HG03159 (cell line): ENCODE measurements at regions not wholly inside any gene's neighbourhood (a gene's known extent, or its start where the extent isn't known, plus 50 kb on each side); places are given as distances from the start of the nearest gene placed in this dataset.
"Not testable (repeated sequence)": the region's sequence is repeated elsewhere in the genome, so short reads cannot be mapped to it uniquely, and the experiment has no call there.

ENCODE experiments used
- ATAC-seq: cut with Tn5 transposase; IDR thresholded peaks from one replicate; pipeline ENCODE4 v1.9.1; 2021; ENCODE audit warnings: mild to moderate bottlenecking, moderate library complexity; ENCODE audit not compliant: unreplicated experiment

DNA sequence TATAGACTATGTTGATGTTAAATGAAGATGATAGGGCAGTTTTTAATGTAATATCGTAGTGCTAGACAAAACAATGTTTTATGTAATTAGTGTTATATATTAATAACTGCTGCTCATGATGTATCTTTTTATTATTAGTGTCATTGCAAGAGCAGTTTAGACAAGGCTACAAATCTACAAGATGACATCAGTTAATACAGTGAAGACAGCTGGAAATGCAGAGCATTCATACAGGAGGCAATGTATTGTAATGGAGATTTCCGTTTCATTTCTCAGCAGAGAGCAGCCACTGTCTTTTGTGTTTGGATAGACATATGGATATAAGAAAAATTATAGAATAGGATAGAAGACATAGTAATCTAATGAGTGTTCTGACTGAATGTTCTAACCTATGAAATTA, 178.0 kb downstream of the FOXG1 start:
- no peak for ATAC-seq

DNA sequence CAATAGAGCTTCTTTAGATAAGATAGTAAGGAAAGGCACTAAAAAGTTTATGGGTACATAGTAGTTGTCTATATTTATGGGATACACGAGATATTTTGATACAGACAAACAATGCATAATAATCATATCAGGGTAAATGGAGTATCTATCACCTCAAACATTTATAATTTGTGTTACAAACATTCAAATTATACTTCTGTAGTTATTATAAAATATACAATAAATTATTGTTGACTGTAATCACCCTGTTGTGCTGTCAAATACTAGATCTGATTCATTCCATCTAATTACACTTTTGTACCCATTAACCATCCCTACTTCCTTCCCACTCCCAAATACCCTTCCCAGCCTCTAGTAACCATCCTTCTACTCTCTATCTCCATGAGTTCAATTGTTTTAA, 179.7 kb downstream of the FOXG1 start:
- ATAC-seq: no peak

DNA sequence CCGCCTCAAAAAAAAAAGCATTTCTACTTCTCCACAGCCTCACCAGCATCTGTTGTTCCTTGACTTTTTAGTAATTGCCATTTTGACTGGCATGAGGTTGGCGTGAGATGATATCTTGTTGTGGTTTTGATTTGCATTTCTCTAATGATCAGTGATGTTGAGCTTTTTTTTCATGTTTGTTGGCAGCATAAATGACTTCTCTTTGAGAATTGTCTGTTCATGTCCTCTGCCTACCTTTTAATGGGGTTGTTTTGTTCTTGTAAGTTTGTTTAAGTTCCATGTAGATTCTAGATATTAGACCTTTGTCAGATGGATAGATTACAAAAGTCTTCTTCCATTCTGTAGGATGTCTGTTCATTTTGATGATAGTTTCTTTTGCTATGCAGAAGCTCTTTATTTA, 182.9 kb downstream of the FOXG1 start:
- no peak for ATAC-seq

DNA sequence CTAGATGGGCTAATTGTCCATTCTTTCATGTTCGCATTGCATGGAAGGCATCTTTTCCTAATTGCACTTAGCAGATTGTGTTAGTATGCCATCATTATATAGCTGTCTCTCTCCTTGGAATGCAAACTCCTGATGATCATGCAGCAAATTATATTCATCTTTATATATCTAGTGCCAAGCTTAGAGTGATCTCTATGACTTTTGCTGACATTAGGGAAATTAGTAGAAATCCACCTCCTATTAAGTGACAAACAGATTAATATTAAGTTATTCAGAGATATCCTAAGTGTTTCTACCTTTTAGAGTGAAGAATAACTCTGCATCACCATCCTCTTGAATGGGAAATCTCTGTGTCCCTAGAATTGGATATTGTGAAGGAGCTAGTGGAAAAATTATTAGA, 185.6 kb downstream of the FOXG1 start:
- ATAC-seq: no peak

GRCh38 chr14:28952666-28953065, 186.1 kb downstream of the FOXG1 start:
- ATAC-seq: no peak

DNA sequence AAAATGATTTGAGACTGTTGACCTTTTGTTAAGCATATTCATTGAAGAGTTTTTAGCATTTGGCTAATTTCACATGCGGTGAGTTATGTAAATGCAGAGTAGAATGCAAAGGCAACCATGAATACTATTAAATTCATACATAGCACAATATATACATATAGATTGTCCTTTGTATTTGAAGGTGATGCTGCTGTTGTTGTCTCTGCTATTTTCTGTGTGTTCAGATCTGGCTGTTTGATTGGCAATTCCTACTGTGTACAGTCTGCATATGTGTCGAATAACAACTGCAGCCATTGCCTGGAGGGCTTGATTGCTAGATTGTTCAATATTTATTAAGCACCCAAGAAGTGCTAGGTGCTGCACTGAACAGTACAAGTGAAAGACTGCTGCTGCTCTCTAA, 187.4 kb downstream of the FOXG1 start:
- no peak for ATAC-seq

DNA sequence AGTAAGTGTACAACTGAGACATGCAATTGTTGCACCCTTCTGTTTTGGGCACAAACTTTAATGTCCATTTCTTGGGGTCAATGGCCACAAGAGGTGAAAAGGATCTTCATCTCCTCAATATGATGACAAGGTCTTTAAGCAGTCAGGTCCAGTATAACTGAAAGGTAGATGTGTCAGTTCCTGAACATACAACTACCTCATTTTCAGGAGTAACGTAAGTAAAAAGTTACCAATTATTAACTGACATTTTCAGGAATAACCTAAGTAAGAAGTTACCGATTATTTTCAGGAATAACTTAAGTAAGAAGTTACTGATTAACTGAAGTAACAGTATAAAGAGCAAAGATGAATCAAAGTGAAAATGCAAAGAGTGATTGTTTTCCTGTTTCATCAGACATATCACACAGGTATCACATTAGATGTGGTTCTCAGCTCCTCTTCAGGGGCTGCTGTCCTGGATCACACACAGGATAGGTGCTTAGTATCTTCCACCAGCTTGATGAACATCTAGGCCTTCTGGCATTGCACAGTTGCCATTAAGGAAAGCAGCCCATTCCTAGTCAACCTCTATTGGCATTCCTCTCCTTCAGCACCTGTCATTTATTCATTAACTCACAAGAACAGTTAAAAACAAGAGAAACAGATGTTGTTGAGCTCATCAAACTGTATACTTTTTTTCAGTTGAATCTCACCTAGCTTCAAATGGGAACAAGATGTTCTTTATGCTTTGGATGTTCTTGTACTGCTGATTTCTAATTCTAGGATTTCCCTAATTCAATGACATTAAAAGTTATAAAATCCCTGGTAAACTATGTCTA, 200.0 kb downstream of the FOXG1 start:
- peak; percentile 91 for ATAC-seq

- ATAC-seq: no peak
These were observed 208.5 kb downstream of the FOXG1 start for GRCh38 chr14:28975084-28975483.

- ATAC-seq: no peak
These were observed 215.6 kb downstream of the FOXG1 start for GRCh38 chr14:28982228-28982627.

GRCh38 chr14:28983279-28983678, 216.7 kb downstream of the FOXG1 start:
- ATAC-seq: no peak

- no peak for ATAC-seq
These were observed 220.9 kb downstream of the FOXG1 start for GRCh38 chr14:28987516-28987915.

DNA sequence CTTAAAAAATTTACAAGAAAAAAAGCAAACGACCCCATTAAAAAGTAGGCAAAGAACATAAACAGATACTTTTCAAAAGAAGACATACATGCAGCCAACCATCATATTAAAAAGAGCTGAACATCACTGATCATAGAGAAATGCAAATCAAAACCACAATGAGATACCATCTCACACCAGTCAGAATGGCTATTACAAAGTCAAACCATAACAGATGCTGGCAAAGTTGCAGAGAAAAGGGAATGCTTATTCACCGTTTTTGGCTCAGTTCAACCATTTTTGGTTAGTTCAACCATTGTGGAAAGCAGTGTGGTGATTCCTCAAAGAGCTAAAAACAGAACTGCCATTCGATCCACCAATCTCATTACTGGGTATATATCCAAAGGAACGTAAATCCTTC, 230.6 kb downstream of the FOXG1 start:
- ATAC-seq: not testable (repeated sequence)

GRCh38 chr14:28999656-29000055, 233.1 kb downstream of the FOXG1 start:
- ATAC-seq: no peak

DNA sequence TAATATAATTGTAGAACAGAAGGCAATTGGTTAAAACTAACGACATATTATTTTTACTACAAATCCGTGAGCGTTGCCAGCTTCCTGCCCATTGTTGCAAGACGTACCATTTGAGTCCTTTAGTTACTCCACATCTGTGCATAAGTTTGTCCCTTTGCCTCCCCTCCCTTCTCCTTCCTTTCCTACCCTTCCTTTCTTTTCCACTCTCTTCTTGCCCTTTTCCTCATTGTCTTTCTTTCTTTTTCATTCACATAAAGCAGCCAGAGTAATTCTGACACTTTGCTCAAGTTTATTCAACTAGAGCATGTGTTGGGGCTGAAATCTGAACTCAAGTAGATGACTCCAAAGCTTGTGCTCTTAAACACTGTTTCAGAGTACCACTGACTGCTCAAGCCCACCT, 239.1 kb downstream of the FOXG1 start:
- no peak for ATAC-seq

- no peak for ATAC-seq
These were observed 241.4 kb downstream of the FOXG1 start for GRCh38 chr14:29007990-29008389.

DNA sequence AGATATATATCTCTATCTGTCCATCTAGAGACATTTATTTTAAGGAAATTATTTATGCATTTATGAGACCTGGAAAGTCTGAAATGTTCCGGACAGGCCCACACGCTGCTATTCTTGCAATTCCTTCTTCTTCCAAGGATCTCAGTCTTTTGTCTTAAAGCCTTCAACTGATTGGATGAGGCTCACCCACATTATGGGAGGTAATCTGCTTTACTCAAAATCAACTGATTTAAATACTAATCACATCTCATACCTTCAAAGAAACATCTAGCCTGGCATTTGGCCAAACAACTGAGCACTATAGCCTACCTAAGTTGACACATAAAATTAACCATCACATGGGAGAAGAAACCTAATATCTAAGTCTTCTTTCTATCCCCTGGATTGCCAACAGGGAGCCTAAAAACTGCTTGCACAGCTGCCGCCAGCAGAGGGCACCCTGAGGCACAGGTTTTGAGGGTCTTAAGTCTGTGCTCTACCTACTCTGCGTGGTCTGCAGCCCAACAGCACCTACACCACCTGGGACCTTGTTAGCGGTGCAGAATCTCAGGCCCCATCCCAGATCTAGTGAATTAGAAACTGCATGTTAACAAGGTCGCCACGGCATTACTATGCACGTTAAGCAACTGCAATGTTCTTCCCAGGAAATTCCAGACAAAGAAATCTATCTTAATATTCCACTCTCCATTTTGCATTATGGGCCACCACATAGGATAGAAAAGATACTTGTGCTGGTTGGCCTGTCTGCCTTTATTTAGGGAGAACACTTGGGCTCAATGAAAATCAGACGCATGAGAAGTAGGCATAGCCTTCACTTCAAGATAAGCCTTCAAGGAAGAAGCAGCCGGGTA, 249.7 kb downstream of the FOXG1 start:
- no peak for ATAC-seq

GRCh38 chr14:29023505-29023904, 256.9 kb downstream of the FOXG1 start:
- not testable (repeated sequence) for ATAC-seq

GRCh38 chr14:29027441-29027840, 260.9 kb downstream of the FOXG1 start:
- not testable (repeated sequence) for ATAC-seq

- ATAC-seq: not testable (repeated sequence)
These were observed 261.5 kb downstream of the FOXG1 start for GRCh38 chr14:29027941-29028705.

DNA sequence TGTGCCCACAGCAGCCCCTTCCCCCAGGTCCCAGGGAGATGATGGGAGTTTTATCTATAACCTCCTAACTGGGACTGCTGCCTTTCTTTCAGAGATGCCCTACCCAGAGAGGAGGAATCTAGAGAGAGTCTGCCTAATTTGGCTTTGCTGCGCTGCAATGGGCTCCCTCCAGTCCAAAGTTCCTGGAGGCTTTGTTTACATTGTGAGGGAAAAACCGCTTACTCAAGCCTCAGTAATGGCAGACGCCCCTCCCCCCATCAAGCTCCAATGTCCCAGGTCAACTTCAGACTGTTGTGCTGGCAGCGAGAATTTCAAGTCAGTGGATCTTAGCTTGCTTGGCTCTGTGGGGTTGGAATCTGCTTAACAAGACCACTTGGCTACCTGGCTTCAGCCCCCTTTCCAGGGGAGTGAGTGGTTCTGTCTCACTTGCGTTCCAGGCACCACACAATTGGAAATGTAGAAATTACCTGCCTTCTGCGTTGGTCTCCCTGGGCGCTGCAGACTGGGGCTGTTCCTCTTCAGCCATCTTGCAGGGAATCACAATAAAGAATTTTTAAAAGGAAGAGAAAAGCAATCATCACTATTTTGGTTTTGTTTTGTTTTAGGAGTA, 262.5 kb downstream of the FOXG1 start:
- ATAC-seq: no peak

GRCh38 chr14:29030121-29030520, 263.5 kb downstream of the FOXG1 start:
- ATAC-seq: no peak
